AG09319 (cell line): ENCODE measurements at regions not wholly inside any gene's neighbourhood (a gene's known extent, or its start where the extent isn't known, plus 50 kb on each side); places are given as distances from the start of the nearest gene placed in this dataset.
"Not testable (repeated sequence)": the region's sequence is repeated elsewhere in the genome, so short reads cannot be mapped to it uniquely, and the experiment has no call there.

Source experiments
- DNase-seq: peaks from one replicate; pipeline ENCODE4 v3.0.0-alpha.2; 2010; ENCODE audit warnings: low read depth; ENCODE audit errors: extremely low read depth
- TF ChIP-seq, protein P1 (sequence below): IDR thresholded peaks from 2 replicates; pipeline ENCODE4 v1.5.1; 2011; ENCODE audit warnings: low read depth, mild to moderate bottlenecking, inconsistent platforms, low read length, moderate library complexity

DNA sequence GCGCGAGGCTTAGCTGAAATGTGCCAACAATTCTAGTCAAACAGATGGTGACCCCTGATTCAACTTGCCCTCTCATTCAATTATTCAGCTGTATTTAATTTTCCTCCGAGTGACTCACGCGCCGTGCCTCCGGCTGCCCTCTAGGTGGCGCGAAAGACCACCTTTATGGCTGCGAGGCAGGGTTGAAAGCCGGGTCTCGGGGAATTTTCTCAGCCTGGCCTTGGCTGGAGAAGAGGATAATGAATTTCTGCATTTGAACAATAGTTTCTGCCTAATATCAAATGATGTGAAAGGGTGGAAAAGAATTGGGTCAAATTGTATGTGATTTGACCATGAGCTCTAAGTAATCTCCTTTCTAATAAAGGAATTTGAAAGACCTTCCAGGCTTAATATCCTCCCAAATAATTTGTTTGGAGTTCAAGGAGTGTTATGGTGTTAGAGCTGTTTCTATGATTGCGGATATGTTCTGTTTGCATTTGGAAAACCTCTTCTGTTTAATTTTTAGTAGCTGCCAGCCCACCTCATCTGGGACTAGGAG, 310.9 kb downstream of the ZNF536 start:
- peak; percentile 78 for DNase-seq
- TF ChIP-seq, protein P1, sequence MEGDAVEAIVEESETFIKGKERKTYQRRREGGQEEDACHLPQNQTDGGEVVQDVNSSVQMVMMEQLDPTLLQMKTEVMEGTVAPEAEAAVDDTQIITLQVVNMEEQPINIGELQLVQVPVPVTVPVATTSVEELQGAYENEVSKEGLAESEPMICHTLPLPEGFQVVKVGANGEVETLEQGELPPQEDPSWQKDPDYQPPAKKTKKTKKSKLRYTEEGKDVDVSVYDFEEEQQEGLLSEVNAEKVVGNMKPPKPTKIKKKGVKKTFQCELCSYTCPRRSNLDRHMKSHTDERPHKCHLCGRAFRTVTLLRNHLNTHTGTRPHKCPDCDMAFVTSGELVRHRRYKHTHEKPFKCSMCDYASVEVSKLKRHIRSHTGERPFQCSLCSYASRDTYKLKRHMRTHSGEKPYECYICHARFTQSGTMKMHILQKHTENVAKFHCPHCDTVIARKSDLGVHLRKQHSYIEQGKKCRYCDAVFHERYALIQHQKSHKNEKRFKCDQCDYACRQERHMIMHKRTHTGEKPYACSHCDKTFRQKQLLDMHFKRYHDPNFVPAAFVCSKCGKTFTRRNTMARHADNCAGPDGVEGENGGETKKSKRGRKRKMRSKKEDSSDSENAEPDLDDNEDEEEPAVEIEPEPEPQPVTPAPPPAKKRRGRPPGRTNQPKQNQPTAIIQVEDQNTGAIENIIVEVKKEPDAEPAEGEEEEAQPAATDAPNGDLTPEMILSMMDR = peak; percentile 88

DNA sequence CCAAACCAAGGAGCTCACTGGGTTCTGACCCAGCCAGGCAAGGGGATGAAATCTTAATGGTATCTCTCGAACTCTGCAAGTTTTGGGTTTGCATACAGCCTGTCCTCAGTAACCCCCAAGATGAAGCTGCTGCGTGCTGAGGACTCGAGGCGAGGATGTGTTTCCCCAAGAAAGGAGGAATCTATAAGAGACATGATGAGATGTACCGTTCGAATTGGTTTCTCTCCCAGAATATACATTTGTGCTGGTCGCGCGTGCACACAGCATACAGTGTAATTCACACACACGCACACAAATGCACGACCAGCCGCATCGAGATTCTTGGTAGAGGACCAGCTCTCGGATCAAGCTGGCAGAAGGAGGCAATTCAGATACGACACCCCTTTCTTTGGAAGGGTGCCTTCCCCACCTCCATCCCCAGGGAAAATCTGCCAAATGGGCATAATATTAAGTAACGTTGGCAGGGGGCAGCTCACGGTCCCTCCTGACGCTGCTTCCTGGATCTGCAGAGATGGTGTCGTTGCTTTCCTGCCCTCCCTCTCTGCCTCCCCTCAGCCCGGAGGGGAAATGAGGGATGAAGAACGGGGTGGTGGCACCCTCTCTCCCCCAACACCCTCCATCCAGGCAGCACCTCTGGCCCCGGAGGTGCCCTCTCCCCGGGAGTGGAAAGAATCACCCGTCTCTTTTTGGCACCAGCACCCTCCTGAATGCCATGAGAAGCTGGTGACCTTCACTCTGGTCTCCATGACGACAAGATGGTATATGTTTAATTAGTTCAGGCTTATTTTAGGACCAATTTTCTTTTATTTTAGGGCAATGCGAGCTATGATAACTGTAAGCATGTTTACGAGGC, 310.2 kb downstream of the ZNF536 start:
- DNase-seq = no peak
- TF ChIP-seq, protein P1 = no peak

DNA sequence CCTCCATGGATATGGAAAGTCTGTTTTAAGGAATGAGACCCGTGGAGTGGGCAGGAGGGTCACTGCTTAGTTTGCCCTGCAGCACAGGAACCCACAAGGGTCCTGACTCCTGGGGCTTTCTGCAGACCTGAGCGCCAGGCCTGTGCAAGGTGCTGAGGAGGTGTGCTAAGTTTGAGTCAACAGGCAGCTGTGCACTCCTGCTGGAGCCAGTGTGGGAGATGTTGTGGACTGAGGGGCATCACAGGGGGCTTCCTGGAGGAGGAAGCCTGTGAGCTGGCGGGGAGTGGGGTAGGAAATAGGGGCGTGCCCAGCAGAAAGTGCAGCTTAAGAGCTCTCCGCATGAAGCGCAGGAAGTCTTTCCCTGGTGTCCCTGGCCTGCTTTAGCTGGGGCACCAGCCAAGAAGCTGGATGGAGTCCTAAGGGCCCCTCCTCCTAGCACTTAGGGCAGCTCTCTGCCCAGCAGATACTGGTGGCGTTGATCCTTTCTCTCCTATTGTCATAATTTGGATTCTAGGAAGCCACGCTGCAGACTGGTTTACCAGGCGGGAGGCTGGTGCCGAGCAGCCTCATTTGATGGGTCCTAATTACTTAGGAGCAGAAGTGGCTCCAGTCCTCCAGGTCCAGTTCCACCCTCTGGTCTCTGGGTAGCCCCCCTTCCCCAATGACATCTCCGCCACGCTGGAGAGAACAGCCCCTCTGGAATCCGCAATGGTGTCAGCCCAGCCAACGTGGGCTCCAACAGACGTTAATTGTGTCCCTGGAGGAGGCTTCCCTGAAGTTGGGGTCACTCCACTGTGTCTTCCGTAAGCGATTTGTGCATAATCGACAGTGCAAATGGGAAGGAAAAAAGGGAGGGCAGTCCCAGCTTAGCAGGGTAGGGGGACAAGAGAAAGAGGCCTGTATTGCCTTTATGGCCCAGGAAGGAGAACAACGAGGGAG, 309.2 kb downstream of the ZNF536 start:
- TF ChIP-seq, protein P1 = no peak
- no peak for DNase-seq

DNA sequence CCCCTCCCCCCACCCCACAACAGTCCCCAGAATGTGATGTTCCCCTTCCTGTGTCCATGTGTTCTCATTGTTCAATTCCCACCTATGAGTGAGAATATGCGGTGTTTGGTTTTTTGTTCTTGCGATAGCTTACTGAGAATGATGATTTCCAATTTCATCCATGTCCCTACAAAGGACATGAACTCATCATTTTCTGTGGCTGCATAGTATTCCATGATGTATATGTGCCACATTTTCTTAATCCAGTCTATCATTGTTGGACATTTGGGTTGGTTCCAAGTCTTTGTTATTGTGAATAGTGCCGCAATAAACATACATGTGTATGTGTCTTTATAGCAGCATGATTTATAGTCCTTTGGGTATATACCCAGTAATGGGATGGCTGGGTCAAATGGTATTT, 308.2 kb downstream of the ZNF536 start:
- not testable (repeated sequence) for DNase-seq

DNA sequence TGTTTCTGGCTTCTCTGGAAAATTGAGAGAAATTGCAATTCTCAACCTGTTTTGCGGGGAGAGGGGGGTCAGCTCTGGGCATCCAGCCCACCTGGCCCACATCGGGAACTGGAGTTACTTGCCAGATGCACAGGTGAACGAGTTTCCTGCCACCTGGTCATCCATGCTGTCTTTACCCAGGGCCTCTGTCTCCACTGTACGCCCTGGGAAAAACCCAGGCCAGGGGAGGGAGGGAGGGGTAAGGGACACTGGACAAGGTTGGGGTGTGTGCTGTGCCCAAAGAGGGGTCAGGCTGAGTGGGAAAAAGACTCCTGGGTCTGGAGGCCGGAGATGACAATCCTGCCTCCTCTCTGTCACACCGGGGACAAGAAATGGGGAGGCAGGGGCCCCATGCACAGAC, 307.6 kb downstream of the ZNF536 start:
- no peak for DNase-seq
- TF ChIP-seq, protein P1 = no peak

DNA sequence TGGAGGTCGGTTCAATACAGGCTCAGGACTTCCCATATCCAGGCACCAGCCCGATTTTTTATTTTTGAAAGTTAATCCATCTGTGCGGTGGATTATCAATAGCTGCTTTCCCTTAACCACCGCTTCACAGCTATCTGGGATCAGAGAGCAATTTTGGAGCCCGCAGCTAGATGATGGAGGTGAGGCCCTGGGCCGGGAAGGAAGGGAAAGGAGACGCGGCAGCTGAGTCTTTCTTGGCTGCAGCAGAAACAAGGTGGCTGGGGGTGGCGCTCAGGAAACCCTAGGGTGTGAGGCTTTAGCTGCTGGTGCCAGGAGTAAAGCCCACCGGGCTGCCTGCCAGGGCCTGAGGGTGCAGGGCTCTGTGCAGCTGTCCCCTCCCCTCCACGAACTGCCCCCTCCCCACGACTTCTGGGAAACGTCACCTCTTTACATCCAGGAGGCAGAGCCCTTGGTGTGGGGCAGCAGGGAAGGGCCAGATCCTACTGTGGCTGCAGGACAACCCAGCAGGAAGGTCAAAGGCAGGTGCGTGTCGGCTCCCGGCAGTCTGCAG, 307.0 kb downstream of the ZNF536 start:
- no peak for DNase-seq
- TF ChIP-seq, protein P1 = no peak

DNA sequence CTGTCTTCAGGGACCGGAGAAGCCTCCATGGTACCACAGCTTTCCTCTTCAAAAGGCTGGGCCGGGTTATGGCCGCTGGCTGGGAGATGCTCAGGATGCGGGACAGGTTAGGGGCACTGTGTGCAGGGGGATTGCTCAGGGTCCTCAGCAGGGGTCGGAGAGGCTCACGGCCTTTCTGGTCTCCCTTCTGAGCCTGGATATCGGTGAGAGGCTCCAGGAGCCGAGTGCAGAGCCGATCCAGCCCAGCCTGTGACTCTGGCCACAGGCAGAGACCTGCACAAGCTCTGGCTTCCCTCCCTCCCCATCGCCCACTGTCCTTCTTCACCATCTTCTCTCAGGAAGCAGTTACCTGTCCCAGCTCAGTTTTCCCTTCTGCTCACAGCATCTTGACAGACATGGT, 306.0 kb downstream of the ZNF536 start:
- no peak for DNase-seq
- TF ChIP-seq, protein P1 = no peak
